NB4 (cell line): ENCODE measurements at regions not wholly inside any gene's neighbourhood (a gene's known extent, or its start where the extent isn't known, plus 50 kb on each side); places are given as distances from the start of the nearest gene placed in this dataset.

Experiments
- DNase-seq: peaks from one replicate; pipeline ENCODE4 v3.0.0; 2010; ENCODE audit warnings: low read depth
- H3K4me3 ChIP-seq: one replicate; pipeline ENCODE4 v1.5.1; 2011; ENCODE audit warnings: mild to moderate bottlenecking, low read depth, low read length, moderate library complexity
- CTCF ChIP-seq: IDR thresholded peaks from one replicate; pipeline ENCODE4 v1.5.1; 2012; ENCODE audit warnings: low read depth, low read length
- MAX ChIP-seq: IDR thresholded peaks from 2 replicates; pipeline ENCODE4 v1.6.1; 2011; ENCODE audit warnings: low read depth, low read length
- MYC ChIP-seq: IDR thresholded peaks from 2 replicates; pipeline ENCODE4 v1.6.1; 2011; ENCODE audit warnings: low read depth, low read length
- POLR2A ChIP-seq: IDR thresholded peaks from 2 replicates; pipeline ENCODE4 v1.6.1; 2011; ENCODE audit warnings: mild to moderate bottlenecking; ENCODE audit not compliant: insufficient read length; ENCODE audit errors: extremely low read depth

- peak; percentile 78 for DNase-seq
- peak overlapping the region; percentile 28 for H3K4me3 ChIP-seq
- TF ChIP-seq MAX (no peak), CTCF (no peak), POLR2A (no peak), MYC (no peak)
Measured at GRCh38 chr4:86448871-86449270, 89.0 kb upstream of the MAPK10 start.

GRCh38 chr4:86449746-86450588 is 90.1 kb upstream of the MAPK10 start:
- TF ChIP-seq CTCF (no peak), MYC (no peak), MAX (no peak), POLR2A (no peak)
- no peak overlapping the region for H3K4me3 ChIP-seq
- peak; percentile 19 for DNase-seq

- H3K4me3 ChIP-seq, result no peak overlapping the region
- DNase-seq, result no peak
- TF ChIP-seq MAX (no peak), MYC (no peak), POLR2A (no peak), CTCF (no peak)
Measured at GRCh38 chr4:86450861-86451260, 91.0 kb upstream of the MAPK10 start.

GRCh38 chr4:86451560-86452330 is 91.9 kb upstream of the MAPK10 start:
- no peak overlapping the region for H3K4me3 ChIP-seq

GRCh38 chr4:86452422-86452891 is 92.6 kb upstream of the MAPK10 start:
- no peak overlapping the region for H3K4me3 ChIP-seq
- TF ChIP-seq MYC (no peak), CTCF (no peak), MAX (no peak), POLR2A (no peak)
- no peak for DNase-seq

More at GRCh38 chr4:86451560-86452330, 91.9 kb upstream of the MAPK10 start:
- no peak for TF ChIP-seq MYC
- TF ChIP-seq CTCF, result no peak
- TF ChIP-seq POLR2A, result no peak
- no peak for TF ChIP-seq MAX
- no peak for DNase-seq
